ENCODE measurements at regions not wholly inside any gene's neighbourhood (a gene's known extent, or its start where the extent isn't known, plus 50 kb on each side); places are given as distances from the start of the nearest gene placed in this dataset.

- ATAC-seq (ENCODE audit: insufficient read depth, low FRiP score) (no peak), DNase-seq (no peak)
- Histone ChIP-seq H3K4me1 (ENCODE audit: control insufficient read depth in 5 of 5, insufficient read depth in 5 of 5, low read length in 5 of 5) (no peaks in the 10 kb centered on the region), H3K27me3 (ENCODE audit: control insufficient read depth in 3 of 3, insufficient read depth in 3 of 3, low read length in 2 of 3) (no peaks in the 10 kb centered on the region), H3K4me3 (no peak overlapping the region), H3K36me3 (ENCODE audit: control insufficient read depth in 4 of 4, insufficient read depth in 4 of 4, low read length in 4 of 4) (no peaks in the 10 kb centered on the region), H3K9me3 (ENCODE audit: control insufficient read depth in 4 of 4, insufficient read depth in 3 of 4, low read length in 3 of 4) (peaks cover 0 to 8% (median 3%) of the 10 kb centered on the region in 4 donors), H3K9ac (ENCODE audit: insufficient read depth in 1 of 2, low read length in 2 of 2) (no peak overlapping the region), H3K27ac (ENCODE audit: low read depth in 1 of 2, low read length in 1 of 2) (no peak overlapping the region)
- no peak for TF ChIP-seq CTCF (IDR thresholded peaks at IDR 0.05; ENCODE audit: control extremely low read depth, extremely low read depth)
- WGBS, 2 donors: 62 to 87% methylated on average over 2 of the region's 2 CpGs
These were observed 454.1 kb upstream of the NOX3 start for GRCh38 chr6:155909710-155910109.

GRCh38 chr6:155895641-155896040 lies 440.0 kb upstream of the NOX3 start:
- Histone ChIP-seq H3K4me1 (ENCODE audit: control insufficient read depth in 5 of 5, insufficient read depth in 5 of 5, low read length in 5 of 5) (no peaks in the 10 kb centered on the region), H3K27me3 (ENCODE audit: control insufficient read depth in 3 of 3, insufficient read depth in 3 of 3, low read length in 2 of 3) (no peaks in the 10 kb centered on the region), H3K9ac (ENCODE audit: insufficient read depth in 1 of 2, low read length in 2 of 2) (no peak overlapping the region), H3K4me3 (no peak overlapping the region), H3K36me3 (ENCODE audit: control insufficient read depth in 4 of 4, insufficient read depth in 4 of 4, low read length in 4 of 4) (no peaks in the 10 kb centered on the region), H3K27ac (ENCODE audit: low read depth in 1 of 2, low read length in 1 of 2) (no peak overlapping the region), H3K9me3 (ENCODE audit: control insufficient read depth in 4 of 4, insufficient read depth in 3 of 4, low read length in 3 of 4) (no peaks in the 10 kb centered on the region)
- no peak for ATAC-seq (ENCODE audit: insufficient read depth, low FRiP score)
- no peak for DNase-seq
- 76 to 89% methylated on average over 3 of the region's 3 CpGs for WGBS, 2 donors
- no peak for TF ChIP-seq CTCF (IDR thresholded peaks at IDR 0.05; ENCODE audit: control extremely low read depth, extremely low read depth)

- DNase-seq (no peak), ATAC-seq (ENCODE audit: insufficient read depth, low FRiP score) (no peak)
- H3K9me3 ChIP-seq (ENCODE audit: control insufficient read depth in 4 of 4, insufficient read depth in 3 of 4, low read length in 3 of 4): no peaks in the 10 kb centered on the region
- H3K4me1 ChIP-seq (ENCODE audit: control insufficient read depth in 5 of 5, insufficient read depth in 5 of 5, low read length in 5 of 5): peaks cover 0 to under 1% (median 0%) of the 10 kb centered on the region in 5 donors
- H3K27ac ChIP-seq (ENCODE audit: low read depth in 1 of 2, low read length in 1 of 2): no peak overlapping the region
- 84 to 87% methylated on average over 5 of the region's 5 CpGs for WGBS, 2 donors
- no peak overlapping the region for H3K4me3 ChIP-seq
- no peaks in the 10 kb centered on the region for H3K36me3 ChIP-seq (ENCODE audit: control insufficient read depth in 4 of 4, insufficient read depth in 4 of 4, low read length in 4 of 4)
- no peaks in the 10 kb centered on the region for H3K27me3 ChIP-seq (ENCODE audit: control insufficient read depth in 3 of 3, insufficient read depth in 3 of 3, low read length in 2 of 3)
- H3K9ac ChIP-seq (ENCODE audit: insufficient read depth in 1 of 2, low read length in 2 of 2): no peak overlapping the region
- TF ChIP-seq CTCF (IDR thresholded peaks at IDR 0.05; ENCODE audit: control extremely low read depth, extremely low read depth): no peak
These were observed 439.1 kb upstream of the NOX3 start for GRCh38 chr6:155894758-155895157.

GRCh38 chr6:155894262-155894661 lies 438.6 kb upstream of the NOX3 start:
- no peak for TF ChIP-seq CTCF (IDR thresholded peaks at IDR 0.05; ENCODE audit: control extremely low read depth, extremely low read depth)
- Histone ChIP-seq H3K4me1 (ENCODE audit: control insufficient read depth in 5 of 5, insufficient read depth in 5 of 5, low read length in 5 of 5) (peaks cover 0 to 4% (median 0%) of the 10 kb centered on the region in 5 donors), H3K36me3 (ENCODE audit: control insufficient read depth in 4 of 4, insufficient read depth in 4 of 4, low read length in 4 of 4) (no peaks in the 10 kb centered on the region), H3K27me3 (ENCODE audit: control insufficient read depth in 3 of 3, insufficient read depth in 3 of 3, low read length in 2 of 3) (no peaks in the 10 kb centered on the region), H3K4me3 (no peak overlapping the region), H3K9ac (ENCODE audit: insufficient read depth in 1 of 2, low read length in 2 of 2) (no peak overlapping the region), H3K9me3 (ENCODE audit: control insufficient read depth in 4 of 4, insufficient read depth in 3 of 4, low read length in 3 of 4) (no peaks in the 10 kb centered on the region), H3K27ac (ENCODE audit: low read depth in 1 of 2, low read length in 1 of 2) (no peak overlapping the region)
- no peak for ATAC-seq (ENCODE audit: insufficient read depth, low FRiP score)
- DNase-seq: no peak
- WGBS, 2 donors: 71 to 90% methylated on average over 4 of the region's 4 CpGs
